GM23338 (cell line): ENCODE measurements at regions not wholly inside any gene's neighbourhood (a gene's known extent, or its start where the extent isn't known, plus 50 kb on each side); places are given as distances from the start of the nearest gene placed in this dataset.

Source experiments
- ATAC-seq: fragments of 200-7000 bp; cut with Tn5 transposase; 3 replicates; pipeline ENCODE4 v1.9.1; 2020
- DNase-seq: peaks from one replicate; pipeline ENCODE4 v3.0.0-alpha.2; 2015; ENCODE audit warnings: low spot score
- H2AFZ ChIP-seq: fragments of 200-600 bp; sonication (generic); 2 replicates; pipeline ENCODE4 v1.8.0; 2016; ENCODE audit warnings: antibody characterized with exemption, mild to moderate bottlenecking, moderate library complexity
- H3F3A ChIP-seq: fragments of 200-600 bp; sonication (generic); replicated peaks from 2 replicates; pipeline ENCODE4 v1.8.0; 2017; ENCODE audit warnings: antibody characterized with exemption, mixed run types, low read depth
- H3K27ac ChIP-seq: fragments of 200-600 bp; sonication (generic); 2 replicates; pipeline ENCODE4 v1.6.1; 2016; ENCODE audit warnings: low read depth
- H3K27me3 ChIP-seq: fragments of 200-600 bp; sonication (generic); 2 replicates; pipeline ENCODE4 v1.8.0; 2016; ENCODE audit warnings: mild to moderate bottlenecking, mixed run types, moderate library complexity; ENCODE audit not compliant: insufficient read depth
- H3K36me3 ChIP-seq: fragments of 200-600 bp; sonication (generic); 2 replicates; pipeline ENCODE4 v1.8.0; 2016; ENCODE audit warnings: mild to moderate bottlenecking; ENCODE audit not compliant: insufficient read depth
- H3K4me1 ChIP-seq: fragments of 200-600 bp; sonication (generic); 2 replicates; pipeline ENCODE4 v1.8.0; 2016; ENCODE audit warnings: mild to moderate bottlenecking, moderate library complexity; ENCODE audit not compliant: insufficient read depth
- H3K4me2 ChIP-seq: fragments of 200-600 bp; sonication (generic); 2 replicates; pipeline ENCODE4 v1.7.1; 2017; ENCODE audit warnings: mixed run types
- H3K4me3 ChIP-seq: fragments of 200-600 bp; sonication (generic); 2 replicates; pipeline ENCODE4 v1.6.1; 2016; ENCODE audit warnings: mixed run types
- H3K79me2 ChIP-seq: fragments of 200-600 bp; sonication (generic); replicated peaks from 2 replicates; pipeline ENCODE4 v1.8.0; 2017; ENCODE audit warnings: mild to moderate bottlenecking; ENCODE audit not compliant: insufficient read depth
- H3K9me2 ChIP-seq: fragments of 200-600 bp; sonication (generic); 2 replicates; pipeline ENCODE4 v1.8.0; 2017; ENCODE audit not compliant: insufficient read depth
- H4K20me1 ChIP-seq: fragments of 200-600 bp; sonication (generic); replicated peaks from 2 replicates; pipeline ENCODE4 v1.8.0; 2017; ENCODE audit warnings: mild to moderate bottlenecking; ENCODE audit not compliant: insufficient read depth
- H3K27ac Mint-ChIP-seq: 2 replicates; pipeline ENCODE4 v1.8.0; 2020; ENCODE audit warnings: inconsistent platforms, mild to moderate bottlenecking, moderate library complexity, mixed read lengths
- H3K27me3 Mint-ChIP-seq: 3 replicates; pipeline ENCODE4 v1.8.0; 2022; ENCODE audit warnings: low read depth, mild to moderate bottlenecking, moderate library complexity, mixed read lengths, inconsistent platforms; ENCODE audit not compliant: insufficient read depth, poor library complexity
- H3K36me3 Mint-ChIP-seq: 3 replicates; pipeline ENCODE4 v1.8.0; 2021; ENCODE audit warnings: low read depth, mild to moderate bottlenecking, inconsistent platforms, moderate library complexity, mixed read lengths
- H3K4me1 Mint-ChIP-seq: 3 replicates; pipeline ENCODE4 v1.8.0; 2020; ENCODE audit warnings: mild to moderate bottlenecking, inconsistent platforms, mixed read lengths
- H3K4me3 Mint-ChIP-seq: 3 replicates; pipeline ENCODE4 v1.8.0; 2021; ENCODE audit warnings: moderate library complexity, mild to moderate bottlenecking, inconsistent platforms, mixed read lengths
- H3K9me3 Mint-ChIP-seq: 3 replicates; pipeline ENCODE4 v1.8.0; 2020; ENCODE audit warnings: moderate library complexity, mild to moderate bottlenecking, inconsistent platforms, mixed read lengths
- CTCF ChIP-seq, 2 experiments: fragments of 200-600 bp in 1 of 2; sonication (generic) in 1 of 2; conservative IDR thresholded peaks; 2 replicates each; pipeline versions ENCODE4 v1.5.1 to v1.6.1; 2016 to 2017; ENCODE audit warnings: antibody characterized with exemption in 2 of 2, low read depth in 2 of 2, mild to moderate bottlenecking in 2 of 2, moderate library complexity in 1 of 2
- EZH2 ChIP-seq: fragments of 200-600 bp; sonication (generic); IDR thresholded peaks from one replicate; pipeline ENCODE4 v1.8.0; 2017; ENCODE audit warnings: antibody characterized with exemption, mild to moderate bottlenecking, low read depth; ENCODE audit not compliant: unreplicated experiment
- NANOG ChIP-seq: IDR thresholded peaks from 2 replicates; pipeline ENCODE4 v1.6.1; 2016; ENCODE audit warnings: antibody characterized with exemption, borderline replicate concordance
- TF ChIP-seq, protein P1 (sequence below): IDR thresholded peaks from 2 replicates; pipeline ENCODE4 v1.6.1; 2016; ENCODE audit warnings: antibody characterized with exemption

DNA sequence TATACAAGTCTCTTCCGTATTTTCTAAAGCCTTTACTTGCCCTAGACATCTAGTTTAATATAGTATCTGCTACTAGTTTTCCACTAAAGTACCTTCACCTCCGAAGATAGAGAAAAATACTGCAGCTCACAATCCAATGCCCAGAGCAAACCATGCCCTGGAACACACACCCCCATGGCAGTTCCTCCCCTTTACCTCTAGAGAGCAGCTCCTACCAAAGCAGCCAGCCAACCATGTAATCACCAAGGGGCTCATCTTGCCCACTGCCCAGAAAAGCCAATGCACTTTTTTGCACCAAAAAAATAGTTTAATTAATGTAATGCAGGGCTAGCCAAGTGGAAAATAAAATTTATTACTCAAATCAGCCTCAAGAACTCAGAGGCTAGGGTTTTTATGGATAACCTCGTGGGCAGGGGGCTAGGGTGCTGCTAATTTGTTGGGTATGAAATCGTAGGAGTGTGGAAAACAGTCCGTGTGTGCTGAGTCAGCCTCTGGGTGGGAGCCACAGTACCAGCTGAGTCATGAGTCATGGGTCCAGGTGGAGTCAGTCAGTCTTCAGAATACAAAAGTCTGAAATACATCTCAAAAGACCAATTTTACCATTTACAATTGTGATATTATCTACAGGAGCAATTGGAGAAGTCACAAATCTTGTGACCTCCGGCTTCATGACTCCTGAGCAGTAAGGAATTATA lies 120.1 kb upstream of the ACO1 start:
- H3K27ac ChIP-seq = no peak overlapping the region
- TF ChIP-seq EZH2 (no peak), CTCF (conservative IDR thresholded peaks at IDR 0.05; ENCODE audit: low read depth in 2 of 2) (peak; percentile 65 to 87)
- no peaks in the 10 kb centered on the region for H3K4me1 ChIP-seq
- no peaks in the 10 kb centered on the region for H3K36me3 ChIP-seq
- Mint-ChIP-seq H3K36me3 (no peaks in the 10 kb centered on the region; the same call in 2 of the 3 replicates), H3K4me1 (peaks cover 7% of the 10 kb centered on the region), H3K27ac (peak overlapping the region; percentile 89), H3K4me3 (no peak overlapping the region), H3K9me3 (no peaks in the 10 kb centered on the region; the same call in 2 of the 3 replicates), H3K27me3 (peaks cover 2% of the 10 kb centered on the region)
- no peaks in the 10 kb centered on the region for H4K20me1 ChIP-seq
- H3K4me2 ChIP-seq = no peak overlapping the region
- no peaks in the 10 kb centered on the region for H3K79me2 ChIP-seq
- ATAC-seq = peak; percentile 100
- H3K4me3 ChIP-seq = no peak overlapping the region
- H2AFZ ChIP-seq = peak overlapping the region; percentile 1; the same call in 1 of the 2 replicates
- DNase-seq = peak; percentile 75
- H3K27me3 ChIP-seq = no peaks in the 10 kb centered on the region
- no peaks in the 10 kb centered on the region for H3K9me2 ChIP-seq
- no peaks in the 10 kb centered on the region for H3F3A ChIP-seq

DNA sequence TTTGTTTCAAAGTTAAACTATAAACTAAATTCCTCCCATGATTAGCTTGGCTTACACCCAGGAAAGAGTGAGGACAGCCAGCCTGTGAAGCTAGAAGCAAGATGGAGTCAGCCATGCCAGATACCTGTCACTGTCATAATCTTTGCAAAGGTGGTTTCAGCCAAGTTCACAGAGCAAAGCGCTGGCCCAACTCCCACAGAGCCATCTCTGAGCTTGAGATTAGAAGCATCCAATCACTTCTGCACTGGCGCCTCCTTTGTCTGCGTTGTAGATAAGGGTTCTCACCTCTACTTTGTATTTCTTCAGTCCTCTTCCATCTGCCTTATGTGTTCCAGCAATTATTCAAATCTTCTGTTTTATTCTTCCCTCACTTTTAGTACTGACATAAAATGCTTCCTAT lies 119.4 kb upstream of the ACO1 start:
- no peaks in the 10 kb centered on the region for H3K4me1 ChIP-seq
- H3K27me3 ChIP-seq = no peaks in the 10 kb centered on the region
- ATAC-seq (no peak), DNase-seq (no peak)
- no peak for TF ChIP-seq CTCF (conservative IDR thresholded peaks at IDR 0.05; ENCODE audit: low read depth in 2 of 2)
- TF ChIP-seq NANOG = no peak
- TF ChIP-seq, protein P1, sequence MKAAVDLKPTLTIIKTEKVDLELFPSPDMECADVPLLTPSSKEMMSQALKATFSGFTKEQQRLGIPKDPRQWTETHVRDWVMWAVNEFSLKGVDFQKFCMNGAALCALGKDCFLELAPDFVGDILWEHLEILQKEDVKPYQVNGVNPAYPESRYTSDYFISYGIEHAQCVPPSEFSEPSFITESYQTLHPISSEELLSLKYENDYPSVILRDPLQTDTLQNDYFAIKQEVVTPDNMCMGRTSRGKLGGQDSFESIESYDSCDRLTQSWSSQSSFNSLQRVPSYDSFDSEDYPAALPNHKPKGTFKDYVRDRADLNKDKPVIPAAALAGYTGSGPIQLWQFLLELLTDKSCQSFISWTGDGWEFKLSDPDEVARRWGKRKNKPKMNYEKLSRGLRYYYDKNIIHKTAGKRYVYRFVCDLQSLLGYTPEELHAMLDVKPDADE = no peak
- no peak overlapping the region for H3K4me2 ChIP-seq
- no peaks in the 10 kb centered on the region for H3K79me2 ChIP-seq
- peaks cover 2% of the 10 kb centered on the region for H3K27me3 Mint-ChIP-seq
- H3F3A ChIP-seq = no peaks in the 10 kb centered on the region
- H3K4me1 Mint-ChIP-seq = peaks cover 7% of the 10 kb centered on the region
- no peak overlapping the region for H2AFZ ChIP-seq
- no peaks in the 10 kb centered on the region for H3K36me3 ChIP-seq
- H3K36me3 Mint-ChIP-seq = no peaks in the 10 kb centered on the region; the same call in 2 of the 3 replicates
- H3K4me3 Mint-ChIP-seq = no peak overlapping the region
- H3K27ac ChIP-seq = no peak overlapping the region
- H3K9me3 Mint-ChIP-seq = no peaks in the 10 kb centered on the region; the same call in 2 of the 3 replicates
- H3K27ac Mint-ChIP-seq = no peak overlapping the region
- H4K20me1 ChIP-seq = no peaks in the 10 kb centered on the region
- no peaks in the 10 kb centered on the region for H3K9me2 ChIP-seq
- no peak overlapping the region for H3K4me3 ChIP-seq
